Neural cell (in vitro differentiated cells): ENCODE measurements at regions not wholly inside any gene's neighbourhood (a gene's known extent, or its start where the extent isn't known, plus 50 kb on each side); places are given as distances from the start of the nearest gene placed in this dataset.

Experiments
- EP300 ChIP-seq: fragments of 450-650 bp; conservative IDR thresholded peaks from 2 replicates; pipeline ENCODE4 v1.6.1; 2014; ENCODE audit warnings: antibody characterized with exemption, mild to moderate bottlenecking, moderate library complexity; ENCODE audit not compliant: poor library complexity, severe bottlenecking
- EZH2 ChIP-seq: fragments of 200-600, 300-800 bp; shearing (Covaris generic), sonication (generic); IDR thresholded peaks from 2 replicates; pipeline ENCODE4 v1.6.1; 2014; ENCODE audit warnings: antibody characterized with exemption, low read length, borderline replicate concordance, mild to moderate bottlenecking; ENCODE audit not compliant: insufficient read depth, poor library complexity, severe bottlenecking
- MXI1 ChIP-seq: fragments of 450-650 bp; conservative IDR thresholded peaks from 2 replicates; pipeline ENCODE4 v1.6.1; 2014; ENCODE audit warnings: antibody characterized with exemption, mild to moderate bottlenecking; ENCODE audit not compliant: poor library complexity, severe bottlenecking
- POLR2AphosphoS5 ChIP-seq: IDR thresholded peaks from 2 replicates; pipeline ENCODE4 v1.6.1; 2012
- RAD21 ChIP-seq: fragments of 450-650 bp; conservative IDR thresholded peaks from 2 replicates; pipeline ENCODE4 v1.6.1; 2014; ENCODE audit warnings: antibody characterized with exemption, mild to moderate bottlenecking, moderate library complexity
- SMC3 ChIP-seq: fragments of 450-650 bp; conservative IDR thresholded peaks from 2 replicates; pipeline ENCODE4 v1.6.1; 2014; ENCODE audit warnings: antibody characterized with exemption, mild to moderate bottlenecking, moderate library complexity; ENCODE audit not compliant: poor library complexity
- TAF1 ChIP-seq: IDR thresholded peaks from 2 replicates; pipeline ENCODE4 v1.6.1; 2012; ENCODE audit warnings: low read depth
- TF ChIP-seq, protein P1 (sequence below): fragments of 450-650 bp; IDR thresholded peaks from 2 replicates; pipeline ENCODE4 v1.5.1; 2014; ENCODE audit warnings: antibody characterized with exemption, mild to moderate bottlenecking, moderate library complexity; ENCODE audit not compliant: poor library complexity, severe bottlenecking
- TF ChIP-seq, protein P2 (sequence below): IDR thresholded peaks from 2 replicates; pipeline ENCODE4 v1.6.1; 2012; ENCODE audit warnings: borderline replicate concordance

DNA sequence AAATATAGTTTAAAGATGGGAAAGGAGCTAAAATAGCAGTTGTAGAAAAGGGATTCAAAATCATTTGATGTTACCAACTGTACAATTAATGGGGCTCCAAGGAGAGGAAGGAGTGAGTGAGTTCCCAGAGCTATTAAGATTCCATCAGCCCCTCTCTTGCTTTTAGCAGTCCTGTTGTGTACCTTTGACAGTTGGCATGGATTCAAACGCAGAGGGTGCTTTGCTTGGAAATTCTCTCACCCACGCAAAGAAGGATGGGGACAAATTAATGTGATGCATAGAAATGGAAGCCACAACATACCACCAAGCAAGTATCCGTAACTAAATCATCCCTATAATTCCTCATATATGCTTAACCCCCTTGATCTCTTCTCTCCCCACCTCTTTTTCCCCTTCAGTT, 461.3 kb downstream of the EBF1 start:
- TF ChIP-seq, protein P1, sequence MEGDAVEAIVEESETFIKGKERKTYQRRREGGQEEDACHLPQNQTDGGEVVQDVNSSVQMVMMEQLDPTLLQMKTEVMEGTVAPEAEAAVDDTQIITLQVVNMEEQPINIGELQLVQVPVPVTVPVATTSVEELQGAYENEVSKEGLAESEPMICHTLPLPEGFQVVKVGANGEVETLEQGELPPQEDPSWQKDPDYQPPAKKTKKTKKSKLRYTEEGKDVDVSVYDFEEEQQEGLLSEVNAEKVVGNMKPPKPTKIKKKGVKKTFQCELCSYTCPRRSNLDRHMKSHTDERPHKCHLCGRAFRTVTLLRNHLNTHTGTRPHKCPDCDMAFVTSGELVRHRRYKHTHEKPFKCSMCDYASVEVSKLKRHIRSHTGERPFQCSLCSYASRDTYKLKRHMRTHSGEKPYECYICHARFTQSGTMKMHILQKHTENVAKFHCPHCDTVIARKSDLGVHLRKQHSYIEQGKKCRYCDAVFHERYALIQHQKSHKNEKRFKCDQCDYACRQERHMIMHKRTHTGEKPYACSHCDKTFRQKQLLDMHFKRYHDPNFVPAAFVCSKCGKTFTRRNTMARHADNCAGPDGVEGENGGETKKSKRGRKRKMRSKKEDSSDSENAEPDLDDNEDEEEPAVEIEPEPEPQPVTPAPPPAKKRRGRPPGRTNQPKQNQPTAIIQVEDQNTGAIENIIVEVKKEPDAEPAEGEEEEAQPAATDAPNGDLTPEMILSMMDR, result no peak
- TF ChIP-seq SMC3 (no peak), EZH2 (no peak), RAD21 (no peak), POLR2AphosphoS5 (no peak), TAF1 (no peak), EP300 (no peak), MXI1 (no peak)
- TF ChIP-seq, protein P2, sequence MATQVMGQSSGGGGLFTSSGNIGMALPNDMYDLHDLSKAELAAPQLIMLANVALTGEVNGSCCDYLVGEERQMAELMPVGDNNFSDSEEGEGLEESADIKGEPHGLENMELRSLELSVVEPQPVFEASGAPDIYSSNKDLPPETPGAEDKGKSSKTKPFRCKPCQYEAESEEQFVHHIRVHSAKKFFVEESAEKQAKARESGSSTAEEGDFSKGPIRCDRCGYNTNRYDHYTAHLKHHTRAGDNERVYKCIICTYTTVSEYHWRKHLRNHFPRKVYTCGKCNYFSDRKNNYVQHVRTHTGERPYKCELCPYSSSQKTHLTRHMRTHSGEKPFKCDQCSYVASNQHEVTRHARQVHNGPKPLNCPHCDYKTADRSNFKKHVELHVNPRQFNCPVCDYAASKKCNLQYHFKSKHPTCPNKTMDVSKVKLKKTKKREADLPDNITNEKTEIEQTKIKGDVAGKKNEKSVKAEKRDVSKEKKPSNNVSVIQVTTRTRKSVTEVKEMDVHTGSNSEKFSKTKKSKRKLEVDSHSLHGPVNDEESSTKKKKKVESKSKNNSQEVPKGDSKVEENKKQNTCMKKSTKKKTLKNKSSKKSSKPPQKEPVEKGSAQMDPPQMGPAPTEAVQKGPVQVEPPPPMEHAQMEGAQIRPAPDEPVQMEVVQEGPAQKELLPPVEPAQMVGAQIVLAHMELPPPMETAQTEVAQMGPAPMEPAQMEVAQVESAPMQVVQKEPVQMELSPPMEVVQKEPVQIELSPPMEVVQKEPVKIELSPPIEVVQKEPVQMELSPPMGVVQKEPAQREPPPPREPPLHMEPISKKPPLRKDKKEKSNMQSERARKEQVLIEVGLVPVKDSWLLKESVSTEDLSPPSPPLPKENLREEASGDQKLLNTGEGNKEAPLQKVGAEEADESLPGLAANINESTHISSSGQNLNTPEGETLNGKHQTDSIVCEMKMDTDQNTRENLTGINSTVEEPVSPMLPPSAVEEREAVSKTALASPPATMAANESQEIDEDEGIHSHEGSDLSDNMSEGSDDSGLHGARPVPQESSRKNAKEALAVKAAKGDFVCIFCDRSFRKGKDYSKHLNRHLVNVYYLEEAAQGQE, result no peak
